Upper lobe of right lung (tissue), 1 donor: ENCODE measurements at regions not wholly inside any gene's neighbourhood (a gene's known extent, or its start where the extent isn't known, plus 50 kb on each side); places are given as distances from the start of the nearest gene placed in this dataset.

Source experiments
- ATAC-seq: fragments of 200-7000 bp; cut with Tn5 transposase; one replicate; pipeline ENCODE4 v1.9.1; 2020; ENCODE audit warnings: mild to moderate bottlenecking, moderate library complexity
- DNase-seq: peaks from one replicate; pipeline ENCODE4 v3.0.0-alpha.2; 2020
- H3K27ac ChIP-seq: fragments of 200-600 bp; one replicate; pipeline ENCODE4 v1.8.0; 2022
- H3K27me3 ChIP-seq: fragments of 200-600 bp; one replicate; pipeline ENCODE4 v1.8.0; 2022; ENCODE audit warnings: mild to moderate bottlenecking
- H3K36me3 ChIP-seq: fragments of 200-600 bp; one replicate; pipeline ENCODE4 v1.8.0; 2022
- H3K4me1 ChIP-seq: fragments of 200-600 bp; one replicate; pipeline ENCODE4 v1.8.0; 2022
- H3K4me3 ChIP-seq: fragments of 200-600 bp; one replicate; pipeline ENCODE4 v1.8.0; 2022; ENCODE audit warnings: mild to moderate bottlenecking
- H3K9me3 ChIP-seq: fragments of 200-600 bp; one replicate; pipeline ENCODE4 v1.8.0; 2022
- CTCF ChIP-seq: fragments of 200-600 bp; IDR thresholded peaks from one replicate; pipeline ENCODE4 v1.8.0; 2022; ENCODE audit warnings: antibody characterized with exemption
- intact Hi-C: fragments of 100-400 bp; cut with DNase I; formaldehyde crosslinking; loops from one replicate; pipeline ENCODE4 v1.11.0; 2022
- donor health status: DM: no; HTN: yes; CAD: no; lungs with severe emphysema.

GRCh38 chr17:52957411-52957810 lies 798.9 kb upstream of the CA10 start:
- ATAC-seq, result no peak
- H3K4me1 ChIP-seq, result no peaks in the 10 kb centered on the region
- no peaks in the 10 kb centered on the region for H3K36me3 ChIP-seq
- H3K4me3 ChIP-seq, result no peak overlapping the region
- H3K9me3 ChIP-seq, result no peaks in the 10 kb centered on the region
- no peak overlapping the region for H3K27ac ChIP-seq
- DNase-seq, result no peak
- no peak for TF ChIP-seq CTCF
- intact Hi-C loops, result no loop called here
- H3K27me3 ChIP-seq, result no peaks in the 10 kb centered on the region

GRCh38 chr17:52947418-52947817 lies 788.9 kb upstream of the CA10 start:
- no peaks in the 10 kb centered on the region for H3K9me3 ChIP-seq
- no peaks in the 10 kb centered on the region for H3K36me3 ChIP-seq
- H3K4me1 ChIP-seq, result no peaks in the 10 kb centered on the region
- H3K27ac ChIP-seq, result no peak overlapping the region
- ATAC-seq (no peak), DNase-seq (no peak)
- TF ChIP-seq CTCF, result no peak
- no peak overlapping the region for H3K4me3 ChIP-seq
- H3K27me3 ChIP-seq, result no peaks in the 10 kb centered on the region
- intact Hi-C loops, result no loop called here

GRCh38 chr17:52938623-52939230 lies 780.2 kb upstream of the CA10 start:
- Histone ChIP-seq H3K27me3 (no peaks in the 10 kb centered on the region), H3K9me3 (peaks cover 5% of the 10 kb centered on the region), H3K36me3 (no peaks in the 10 kb centered on the region), H3K4me3 (no peak overlapping the region), H3K4me1 (no peaks in the 10 kb centered on the region), H3K27ac (no peak overlapping the region)
- DNase-seq (no peak), ATAC-seq (no peak)
- TF ChIP-seq CTCF, result no peak
- intact Hi-C loops, result no loop called here

- Histone ChIP-seq H3K27me3 (no peaks in the 10 kb centered on the region), H3K4me3 (no peak overlapping the region), H3K27ac (no peak overlapping the region), H3K9me3 (no peaks in the 10 kb centered on the region), H3K36me3 (no peaks in the 10 kb centered on the region), H3K4me1 (no peaks in the 10 kb centered on the region)
- intact Hi-C loops, result no loop called here
- ATAC-seq (no peak), DNase-seq (no peak)
- TF ChIP-seq CTCF, result no peak
Observed at GRCh38 chr17:52930581-52930980, 772.1 kb upstream of the CA10 start.

- Histone ChIP-seq H3K27me3 (no peaks in the 10 kb centered on the region), H3K4me1 (no peaks in the 10 kb centered on the region), H3K27ac (no peak overlapping the region), H3K9me3 (no peaks in the 10 kb centered on the region), H3K36me3 (no peaks in the 10 kb centered on the region), H3K4me3 (no peak overlapping the region)
- no peak for TF ChIP-seq CTCF
- intact Hi-C loops, result no loop called here
- ATAC-seq (no peak), DNase-seq (no peak)
Observed at GRCh38 chr17:52930145-52930544, 771.6 kb upstream of the CA10 start.

- ATAC-seq (no peak), DNase-seq (no peak)
- Histone ChIP-seq H3K9me3 (no peaks in the 10 kb centered on the region), H3K4me1 (no peaks in the 10 kb centered on the region), H3K36me3 (no peaks in the 10 kb centered on the region), H3K27ac (no peak overlapping the region), H3K4me3 (no peak overlapping the region), H3K27me3 (no peaks in the 10 kb centered on the region)
- intact Hi-C loops, result no loop called here
- TF ChIP-seq CTCF, result no peak
Observed at GRCh38 chr17:52923658-52924057, 765.1 kb upstream of the CA10 start.
